Naive thymus-derived CD4-positive, alpha-beta T cell (primary cell): ENCODE measurements at regions not wholly inside any gene's neighbourhood (a gene's known extent, or its start where the extent isn't known, plus 50 kb on each side); places are given as distances from the start of the nearest gene placed in this dataset.

Experiments
- ATAC-seq: fragments of 150-1000 bp; cut with Tn5 transposase; 2 replicates; pipeline ENCODE4 v1.10.0; 2021; ENCODE audit warnings: mild to moderate bottlenecking, moderate library complexity
- CTCF ChIA-PET: fragments of 350-600 bp; sonication (Branson Sonifier 250); formaldehyde crosslinking; loops from one replicate; lab custom pipeline; 2021; ENCODE audit warnings: antibody characterized with exemption; lab: Charles Lee
- POLR2A ChIA-PET: fragments of 350-600 bp; sonication (Branson Sonifier 250); formaldehyde crosslinking; loops from one replicate; lab custom pipeline; 2021; ENCODE audit warnings: antibody characterized with exemption, inconsistent platforms; lab: Charles Lee
- DNase-seq, 9 donors: peaks; one replicate each; pipeline versions ENCODE4 v3.0.0 to v3.0.0-alpha.2; 2020 to 2022; ENCODE audit warnings: mixed read lengths in 1 of 9
- H3K27ac ChIP-seq: one replicate; pipeline ENCODE4 v1.7.0; 2013; ENCODE audit warnings: mild to moderate bottlenecking, low read depth, low read length, moderate library complexity
- H3K27me3 ChIP-seq, 2 donors: one replicate each; pipeline ENCODE4 v1.7.0; 2013; ENCODE audit warnings: low read length in 2 of 2, mild to moderate bottlenecking in 2 of 2, moderate library complexity in 2 of 2; ENCODE audit not compliant: control insufficient read depth in 2 of 2, insufficient read depth in 2 of 2
- H3K36me3 ChIP-seq, 3 experiments: 1 replicate in 2 of 3; 2 replicates in 1 of 3; pipeline ENCODE4 v1.7.0; 2013; ENCODE audit warnings: low read length in 3 of 3, mild to moderate bottlenecking in 3 of 3, moderate library complexity in 1 of 3; ENCODE audit not compliant: insufficient read depth in 3 of 3, control insufficient read depth in 2 of 3
- H3K4me1 ChIP-seq, 2 donors: one replicate each; pipeline ENCODE4 v1.7.0; 2013; ENCODE audit warnings: low read length in 2 of 2, mild to moderate bottlenecking in 2 of 2, moderate library complexity in 1 of 2; ENCODE audit not compliant: control insufficient read depth in 2 of 2, insufficient read depth in 2 of 2
- H3K4me3 ChIP-seq: 2 replicates; pipeline ENCODE4 v1.7.0; 2013; ENCODE audit warnings: mild to moderate bottlenecking, low read length
- H3K9me3 ChIP-seq, 3 experiments: 1 replicate in 2 of 3; 2 replicates in 1 of 3; pipeline ENCODE4 v1.7.0; 2013; ENCODE audit warnings: low read length in 3 of 3; ENCODE audit not compliant: control insufficient read depth in 2 of 3
- H3K27ac Mint-ChIP-seq, 9 donors: one replicate each; pipeline ENCODE4 v1.8.0; 2020 to 2022; ENCODE audit warnings: mixed read lengths in 9 of 9, mild to moderate bottlenecking in 8 of 9, moderate library complexity in 5 of 9, inconsistent platforms in 2 of 9
- H3K27me3 Mint-ChIP-seq, 5 donors: one replicate each; pipeline ENCODE4 v1.8.0; 2021 to 2022; ENCODE audit warnings: mixed read lengths in 5 of 5, mild to moderate bottlenecking in 1 of 5
- H3K36me3 Mint-ChIP-seq, 5 donors: one replicate each; pipeline ENCODE4 v1.8.0; 2020 to 2022; ENCODE audit warnings: mixed read lengths in 5 of 5, mild to moderate bottlenecking in 3 of 5, inconsistent platforms in 1 of 5
- H3K4me1 Mint-ChIP-seq, 7 donors: one replicate each; pipeline ENCODE4 v1.8.0; 2020 to 2022; ENCODE audit warnings: mixed read lengths in 7 of 7, mild to moderate bottlenecking in 3 of 7, inconsistent platforms in 1 of 7
- H3K4me3 Mint-ChIP-seq, 10 donors: one replicate each; pipeline ENCODE4 v1.8.0; 2020 to 2022; ENCODE audit warnings: mild to moderate bottlenecking in 10 of 10, mixed read lengths in 10 of 10, moderate library complexity in 6 of 10, inconsistent platforms in 2 of 10
- H3K9me3 Mint-ChIP-seq, 11 donors: one replicate each; pipeline ENCODE4 v1.8.0; 2020 to 2022; ENCODE audit warnings: mixed read lengths in 11 of 11, mild to moderate bottlenecking in 4 of 11, inconsistent platforms in 1 of 11, moderate library complexity in 1 of 11
- intact Hi-C, 2 donors: fragments of 100-400 bp; cut with micrococcal nuclease; formaldehyde crosslinking; loops; one replicate each; pipeline ENCODE4 v1.15.1; 2023

DNA sequence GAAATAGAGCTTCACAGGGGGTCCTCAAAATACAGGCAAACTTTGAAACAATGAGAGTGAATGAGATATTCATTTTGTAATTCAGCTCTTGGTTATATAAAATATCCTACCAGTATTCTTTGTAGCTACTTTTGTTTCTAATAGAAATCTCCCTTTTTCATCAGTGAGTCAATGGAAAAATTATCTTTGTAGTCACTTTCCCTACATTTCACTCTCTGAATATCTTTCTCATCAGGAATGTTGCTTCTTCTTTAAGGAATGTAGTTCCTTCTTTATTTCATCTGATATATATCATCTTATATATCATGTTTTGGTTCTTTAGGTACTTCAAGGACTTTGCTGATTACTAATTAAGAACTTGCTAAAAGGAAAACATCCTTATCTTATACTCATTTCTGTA, 280.3 kb upstream of the NUDT12 start:
- DNase-seq (no peak), ATAC-seq (no peak)
- H3K36me3 Mint-ChIP-seq, result no peaks in the 10 kb centered on the region
- POLR2A ChIA-PET, result no interaction called here
- no peak overlapping the region for H3K27ac ChIP-seq
- no peak overlapping the region for H3K4me3 Mint-ChIP-seq
- H3K27me3 ChIP-seq, result no peaks in the 10 kb centered on the region
- H3K27ac Mint-ChIP-seq, result no peak overlapping the region
- no peaks in the 10 kb centered on the region for H3K4me1 Mint-ChIP-seq
- H3K4me3 ChIP-seq, result no peak overlapping the region
- peaks cover 0 to 5% (median 0%) of the 10 kb centered on the region in 11 donors for H3K9me3 Mint-ChIP-seq
- H3K27me3 Mint-ChIP-seq, result no peaks in the 10 kb centered on the region
- intact Hi-C loops, result no loop called here
- H3K4me1 ChIP-seq, result no peaks in the 10 kb centered on the region
- H3K9me3 ChIP-seq, result no peaks in the 10 kb centered on the region
- CTCF ChIA-PET, result no interaction called here
- no peaks in the 10 kb centered on the region for H3K36me3 ChIP-seq

DNA sequence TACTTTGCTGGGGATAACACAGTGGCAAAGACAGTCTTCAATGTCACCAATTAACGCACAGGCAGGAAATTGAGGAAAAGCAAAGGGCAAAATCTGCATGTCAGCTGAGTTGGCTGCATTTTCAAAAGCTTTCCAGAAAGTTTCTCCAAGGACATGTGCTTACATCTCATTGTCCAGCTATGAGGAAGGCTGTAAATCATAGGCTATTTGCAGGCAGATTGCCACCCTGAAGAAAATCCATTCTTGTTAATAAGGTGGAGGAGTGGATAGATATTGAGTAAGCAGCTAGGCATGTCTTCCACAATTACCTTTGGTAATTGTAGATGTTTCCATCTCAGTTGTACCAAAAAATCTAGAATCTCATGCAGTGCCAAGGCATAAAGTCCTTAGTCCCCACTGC, 278.0 kb upstream of the NUDT12 start:
- no peak for DNase-seq
- no peak overlapping the region for H3K27ac ChIP-seq
- peaks cover 0 to 5% (median 0%) of the 10 kb centered on the region in 11 donors for H3K9me3 Mint-ChIP-seq
- intact Hi-C loops, result no loop called here
- H3K27me3 ChIP-seq, result no peaks in the 10 kb centered on the region
- ChIA-PET POLR2A (no interaction called here), CTCF (no interaction called here)
- no peak overlapping the region for H3K27ac Mint-ChIP-seq
- no peaks in the 10 kb centered on the region for H3K4me1 Mint-ChIP-seq
- no peaks in the 10 kb centered on the region for H3K36me3 ChIP-seq
- ATAC-seq, result no peak
- H3K27me3 Mint-ChIP-seq, result no peaks in the 10 kb centered on the region
- no peak overlapping the region for H3K4me3 Mint-ChIP-seq
- no peaks in the 10 kb centered on the region for H3K9me3 ChIP-seq
- no peak overlapping the region for H3K4me3 ChIP-seq
- H3K4me1 ChIP-seq, result no peaks in the 10 kb centered on the region
- H3K36me3 Mint-ChIP-seq, result no peaks in the 10 kb centered on the region

DNA sequence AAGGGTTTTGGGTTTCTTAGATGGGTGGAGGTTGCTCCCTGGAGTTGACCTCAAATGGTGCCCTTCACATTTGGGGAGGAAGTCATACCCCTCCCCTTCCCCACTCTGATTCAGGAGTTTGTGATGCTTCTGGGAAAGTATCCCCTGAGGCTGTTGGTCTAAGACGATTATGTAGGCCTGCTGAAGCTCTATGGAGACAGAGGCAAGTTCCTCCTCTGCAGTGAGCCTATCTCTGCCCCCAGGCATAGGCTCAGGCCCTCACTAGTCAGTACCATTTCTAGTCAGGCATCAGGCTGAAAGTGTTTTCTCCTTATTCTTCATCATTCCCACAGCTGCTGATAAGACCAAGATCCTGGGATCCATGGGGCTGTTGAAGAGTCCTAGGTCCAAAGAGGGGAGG, 271.6 kb upstream of the NUDT12 start:
- no peaks in the 10 kb centered on the region for H3K9me3 ChIP-seq
- DNase-seq (no peak), ATAC-seq (no peak)
- Mint-ChIP-seq H3K9me3 (peaks cover 0 to 11% (median 0%) of the 10 kb centered on the region in 11 donors), H3K36me3 (no peaks in the 10 kb centered on the region), H3K27ac (no peak overlapping the region), H3K27me3 (no peaks in the 10 kb centered on the region), H3K4me1 (no peaks in the 10 kb centered on the region), H3K4me3 (no peak overlapping the region)
- H3K27me3 ChIP-seq, result no peaks in the 10 kb centered on the region
- H3K27ac ChIP-seq, result no peak overlapping the region
- ChIA-PET POLR2A (no interaction called here), CTCF (no interaction called here)
- no peaks in the 10 kb centered on the region for H3K36me3 ChIP-seq
- no peak overlapping the region for H3K4me3 ChIP-seq
- no peaks in the 10 kb centered on the region for H3K4me1 ChIP-seq
- intact Hi-C loops, result no loop called here

DNA sequence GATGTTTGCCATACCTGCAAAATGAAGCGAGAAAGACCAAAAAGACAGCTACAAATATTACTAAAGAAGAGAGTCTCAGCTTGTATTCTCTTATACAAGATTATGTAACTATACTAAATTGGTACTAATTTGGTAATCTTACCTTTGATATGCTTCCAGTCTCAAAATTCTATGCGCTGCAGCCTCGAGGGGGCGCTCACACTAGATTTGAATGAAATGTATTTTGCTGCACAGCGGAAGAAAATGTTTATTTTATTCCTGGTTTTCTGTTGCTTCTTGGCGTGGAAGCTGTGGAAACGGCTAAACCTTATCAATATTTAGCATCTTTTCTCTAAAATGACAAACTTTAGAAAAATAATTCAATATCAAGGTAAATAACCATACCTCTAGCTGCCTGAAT, 267.0 kb upstream of the NUDT12 start:
- no peaks in the 10 kb centered on the region for H3K27me3 Mint-ChIP-seq
- Histone ChIP-seq H3K27ac (no peak overlapping the region), H3K27me3 (no peaks in the 10 kb centered on the region), H3K4me3 (no peak overlapping the region), H3K9me3 (no peaks in the 10 kb centered on the region), H3K36me3 (no peaks in the 10 kb centered on the region), H3K4me1 (no peaks in the 10 kb centered on the region)
- DNase-seq (no peak), ATAC-seq (no peak)
- H3K9me3 Mint-ChIP-seq, result peaks cover 0 to 11% (median 3%) of the 10 kb centered on the region in 11 donors
- no peaks in the 10 kb centered on the region for H3K4me1 Mint-ChIP-seq
- H3K36me3 Mint-ChIP-seq, result no peaks in the 10 kb centered on the region
- intact Hi-C loops, result no loop called here
- H3K4me3 Mint-ChIP-seq, result no peak overlapping the region
- ChIA-PET CTCF (interaction anchor here (0.6 kb wide), 1 partner anchor 186 kb away, joined by 3 read pairs; no protein-coding TSS in a partner anchor), POLR2A (no interaction called here)
- H3K27ac Mint-ChIP-seq, result no peak overlapping the region

DNA sequence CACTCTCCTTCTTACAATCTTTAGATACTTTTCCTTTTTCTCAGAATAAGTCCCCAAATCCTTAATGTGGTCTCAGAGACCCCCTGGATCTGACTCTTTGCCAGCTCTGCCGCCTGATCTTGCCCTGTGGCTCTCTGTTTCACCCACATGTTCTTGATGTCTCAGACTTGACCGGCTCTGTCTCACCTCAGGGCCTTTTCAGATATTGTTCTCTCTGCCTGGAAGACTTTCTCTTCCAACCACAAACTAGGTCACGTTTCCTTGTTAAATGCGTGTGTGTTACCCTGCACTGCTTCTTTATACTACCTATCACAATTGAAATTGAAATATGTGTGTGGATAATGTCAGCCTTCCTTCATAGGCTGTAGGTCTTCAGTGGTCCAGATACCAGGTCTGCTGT, 265.4 kb upstream of the NUDT12 start:
- Histone ChIP-seq H3K27ac (no peak overlapping the region), H3K4me1 (no peaks in the 10 kb centered on the region), H3K36me3 (no peaks in the 10 kb centered on the region), H3K4me3 (no peak overlapping the region), H3K27me3 (no peaks in the 10 kb centered on the region), H3K9me3 (no peaks in the 10 kb centered on the region)
- Mint-ChIP-seq H3K4me1 (no peaks in the 10 kb centered on the region), H3K9me3 (peaks cover 0 to 9% (median 3%) of the 10 kb centered on the region in 11 donors), H3K36me3 (no peaks in the 10 kb centered on the region), H3K27ac (no peak overlapping the region), H3K4me3 (no peak overlapping the region), H3K27me3 (no peaks in the 10 kb centered on the region)
- intact Hi-C loops, result no loop called here
- no peak for ATAC-seq
- DNase-seq, result no peak
- ChIA-PET CTCF (no interaction called here), POLR2A (no interaction called here)

DNA sequence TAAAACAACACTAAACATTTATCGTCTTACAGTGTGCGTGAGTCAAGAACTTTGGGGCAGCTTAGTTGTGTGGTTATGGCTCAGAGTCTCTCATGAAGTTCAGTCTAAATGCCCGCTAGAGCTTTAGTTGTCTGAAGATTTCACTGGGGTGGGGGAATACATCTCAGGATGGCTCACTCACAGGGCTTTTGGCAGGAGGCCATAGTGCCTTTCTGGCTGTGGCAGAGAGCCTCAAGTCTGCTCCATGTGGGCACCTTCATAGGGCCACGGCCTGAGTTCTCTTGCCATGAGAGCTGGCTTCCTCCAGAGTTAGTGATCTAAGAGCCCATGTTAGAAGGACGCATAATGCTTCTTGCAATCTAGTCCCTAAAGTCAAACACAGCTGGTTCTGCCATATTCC, 258.8 kb upstream of the NUDT12 start:
- ATAC-seq (no peak), DNase-seq (no peak)
- no peaks in the 10 kb centered on the region for H3K36me3 ChIP-seq
- no peaks in the 10 kb centered on the region for H3K27me3 ChIP-seq
- POLR2A ChIA-PET, result no interaction called here
- H3K4me1 Mint-ChIP-seq, result no peaks in the 10 kb centered on the region
- CTCF ChIA-PET, result no interaction called here
- peaks cover 2 to 13% (median 5%) of the 10 kb centered on the region in 11 donors for H3K9me3 Mint-ChIP-seq
- no peak overlapping the region for H3K4me3 Mint-ChIP-seq
- H3K27ac Mint-ChIP-seq, result no peak overlapping the region
- no peak overlapping the region for H3K27ac ChIP-seq
- H3K9me3 ChIP-seq, result no peaks in the 10 kb centered on the region
- H3K4me3 ChIP-seq, result no peak overlapping the region
- H3K27me3 Mint-ChIP-seq, result no peaks in the 10 kb centered on the region
- intact Hi-C loops, result no loop called here
- H3K4me1 ChIP-seq, result no peaks in the 10 kb centered on the region
- H3K36me3 Mint-ChIP-seq, result no peaks in the 10 kb centered on the region

DNA sequence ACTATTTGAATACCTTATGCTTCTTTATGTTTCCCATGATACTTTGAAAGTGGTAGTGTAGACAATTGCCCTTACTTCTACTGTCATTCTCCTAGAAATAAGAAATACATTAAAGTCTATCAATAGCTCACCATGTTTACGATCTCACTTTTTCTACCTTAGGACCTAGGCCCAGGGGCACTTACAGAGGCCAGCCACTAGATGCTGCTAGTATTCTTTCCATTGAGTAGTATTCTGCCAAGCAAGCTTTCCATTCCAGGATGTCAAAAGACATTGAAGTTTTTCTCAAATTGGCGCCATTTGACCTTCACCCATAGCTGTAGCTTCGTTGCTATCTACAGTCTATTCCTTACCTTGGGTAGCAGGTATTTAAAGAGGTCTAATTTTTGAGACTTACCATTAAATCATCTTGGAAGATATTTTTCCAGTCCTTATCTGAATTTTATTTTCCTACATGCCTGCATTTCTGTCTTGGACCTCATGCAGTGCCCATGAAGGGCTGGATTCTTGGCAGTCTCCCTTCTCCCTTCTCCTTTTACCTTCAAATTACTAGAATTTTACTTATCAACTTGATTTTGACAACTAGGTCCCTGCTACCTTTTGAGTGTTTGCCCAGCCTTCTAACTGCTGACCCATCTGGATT, 246.0 kb upstream of the NUDT12 start:
- no peak overlapping the region for H3K4me3 Mint-ChIP-seq
- POLR2A ChIA-PET, result no interaction called here
- intact Hi-C loops, result no loop called here
- H3K27me3 Mint-ChIP-seq, result no peaks in the 10 kb centered on the region
- no peak overlapping the region for H3K4me3 ChIP-seq
- no peaks in the 10 kb centered on the region for H3K27me3 ChIP-seq
- CTCF ChIA-PET, result no interaction called here
- DNase-seq (no peak), ATAC-seq (no peak)
- no peak overlapping the region for H3K27ac ChIP-seq
- no peaks in the 10 kb centered on the region for H3K4me1 Mint-ChIP-seq
- no peaks in the 10 kb centered on the region for H3K4me1 ChIP-seq
- peaks cover 0 to 4% (median 0%) of the 10 kb centered on the region in 11 donors for H3K9me3 Mint-ChIP-seq
- H3K36me3 ChIP-seq, result no peaks in the 10 kb centered on the region
- no peak overlapping the region for H3K27ac Mint-ChIP-seq
- no peaks in the 10 kb centered on the region for H3K36me3 Mint-ChIP-seq
- H3K9me3 ChIP-seq, result no peaks in the 10 kb centered on the region
